DMS53 treated with DMSO at 0.1 percent for 48 hours (cell line): ENCODE measurements at regions not wholly inside any gene's neighbourhood (a gene's known extent, or its start where the extent isn't known, plus 50 kb on each side); places are given as distances from the start of the nearest gene placed in this dataset.

Experiments
- DNase-seq: peaks from one replicate; lab custom pipeline; 2025; ENCODE audit not compliant: unreplicated experiment; lab: John Stamatoyannopoulos, UW

DNA sequence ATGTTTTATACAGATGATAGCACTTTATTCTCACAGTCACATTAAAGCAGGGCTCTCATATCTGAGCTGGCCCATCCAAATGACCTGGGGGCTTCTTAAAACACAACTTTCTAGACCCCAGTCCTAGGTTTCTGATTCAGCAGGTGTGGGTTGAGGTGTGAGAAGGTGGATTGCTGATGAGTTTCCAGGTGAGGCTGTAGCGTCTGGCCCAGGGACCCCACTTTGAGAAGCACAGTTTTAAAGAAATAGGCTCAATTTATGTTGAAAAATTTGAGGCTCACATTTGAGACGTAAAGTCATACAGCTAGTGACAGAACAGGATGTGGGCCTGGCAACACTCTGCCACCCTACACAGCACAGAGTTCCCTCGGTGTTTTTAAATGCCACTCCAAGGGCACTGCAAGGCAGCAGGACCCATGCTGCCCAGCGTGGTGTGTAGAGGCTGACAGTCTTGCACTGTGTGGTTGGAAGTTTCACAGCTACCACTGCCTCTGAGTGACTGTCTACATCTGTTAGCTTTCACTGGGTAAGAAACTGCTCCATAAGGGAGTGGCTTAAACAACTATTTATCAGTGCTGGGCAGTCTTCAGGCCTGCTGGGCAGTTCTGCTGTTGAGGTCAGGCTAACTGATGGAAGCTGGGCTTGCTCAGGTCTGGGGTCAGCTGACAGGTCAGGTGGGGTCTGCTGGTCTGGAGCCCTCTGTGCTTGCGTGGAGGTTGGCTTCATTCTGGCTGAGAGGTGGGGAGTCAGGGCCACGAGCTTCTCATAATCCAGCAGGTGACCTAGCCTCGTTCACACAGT is 319.7 kb downstream of the CXCL12 start:
- DNase-seq = no peak

DNA sequence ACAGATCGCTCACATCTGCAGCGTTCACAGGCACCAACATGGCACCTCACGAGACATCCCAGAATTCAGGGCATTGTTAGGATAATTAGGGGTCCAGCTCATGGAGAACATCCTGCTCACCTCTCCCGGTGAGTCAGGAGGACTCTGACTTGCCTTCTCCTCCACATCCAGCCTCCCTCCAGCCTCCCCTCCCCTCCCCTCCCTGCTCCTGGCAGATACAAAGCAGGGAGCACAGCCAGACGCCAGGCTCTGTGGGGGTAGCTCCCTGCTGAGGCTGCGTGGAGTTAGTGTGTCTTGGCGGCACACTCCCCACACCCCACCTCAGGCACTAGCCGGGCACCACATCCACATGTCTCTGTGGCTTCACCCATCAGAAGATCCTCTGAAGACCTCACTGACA is 320.6 kb downstream of the CXCL12 start:
- DNase-seq = no peak

DNA sequence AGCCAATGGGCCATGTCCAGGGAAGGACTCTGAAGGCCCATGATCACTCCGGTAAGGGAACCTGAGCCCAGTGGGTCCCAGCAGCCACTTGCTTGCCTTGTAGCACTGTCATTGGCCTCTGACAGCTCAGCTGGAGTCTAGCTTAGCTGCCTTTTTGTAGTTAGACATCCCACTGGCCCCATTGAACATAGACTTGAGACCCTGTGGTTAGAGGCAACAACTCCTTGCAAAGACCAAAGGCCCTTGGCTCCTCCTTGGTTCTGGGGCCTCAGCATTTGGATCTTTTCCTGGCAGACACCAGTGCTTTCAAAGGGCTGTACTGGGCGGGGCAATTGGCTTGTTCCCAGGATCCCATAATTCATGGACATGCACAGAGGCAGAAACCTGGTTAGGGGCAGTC is 321.2 kb downstream of the CXCL12 start:
- no peak for DNase-seq

DNA sequence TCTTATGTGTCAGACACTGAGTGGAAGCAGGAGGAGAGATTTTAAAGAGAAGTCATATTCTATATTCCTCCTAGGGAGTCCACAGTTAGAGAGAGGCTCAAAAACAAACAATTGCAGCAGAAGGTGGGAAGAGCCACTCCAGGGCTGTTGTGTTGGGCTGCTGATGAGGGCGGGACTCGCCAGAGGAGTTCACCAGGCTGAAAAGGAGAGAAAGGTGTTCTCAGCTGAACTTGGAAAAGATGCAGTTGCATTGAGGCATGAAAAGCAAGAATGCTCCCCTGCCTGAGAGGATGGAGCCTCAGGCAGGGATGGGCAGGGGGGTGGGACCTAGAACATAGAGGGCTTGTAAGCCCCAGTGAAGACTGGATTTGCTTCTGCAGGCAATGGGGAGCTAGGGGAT is 324.2 kb downstream of the CXCL12 start:
- no peak for DNase-seq

DNA sequence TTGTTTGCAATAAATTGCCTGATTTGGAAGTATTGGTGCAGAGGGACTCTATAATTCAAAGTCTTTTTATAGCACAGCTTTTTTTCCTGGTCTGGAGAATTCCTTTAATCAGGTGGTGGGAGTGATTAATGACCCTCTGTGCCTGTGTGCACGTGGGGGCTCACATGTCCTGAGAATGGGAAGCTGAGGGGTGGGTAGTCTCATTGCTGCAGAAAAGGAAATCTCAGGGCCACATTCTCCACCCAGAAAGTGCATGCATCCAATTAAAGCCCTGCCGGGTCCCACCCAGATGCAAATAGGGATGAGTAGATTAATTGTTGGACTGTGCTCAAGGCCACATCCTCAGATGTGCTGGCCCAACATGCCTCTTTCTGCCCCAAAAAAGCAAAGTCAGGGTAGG is 324.7 kb downstream of the CXCL12 start:
- DNase-seq = no peak

DNA sequence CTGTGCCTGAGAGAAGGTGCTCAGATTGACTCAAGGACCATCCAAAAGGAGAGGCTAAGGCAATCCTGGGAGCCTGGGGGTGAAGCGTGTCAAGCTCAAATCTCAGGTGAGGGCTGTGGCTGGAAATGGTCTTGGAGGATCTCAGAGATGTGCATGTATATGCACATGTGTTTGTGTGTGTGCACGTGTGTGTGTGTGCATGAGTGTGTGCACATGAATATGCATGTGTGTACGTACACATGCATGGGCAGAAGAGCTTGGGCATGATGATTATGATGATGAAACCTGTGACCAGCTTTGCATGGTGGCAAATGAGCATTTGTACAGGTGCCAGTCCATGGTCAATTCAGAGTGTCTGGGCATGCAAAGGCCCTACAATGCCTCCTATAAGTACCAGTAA is 326.6 kb downstream of the CXCL12 start:
- DNase-seq = no peak

DNA sequence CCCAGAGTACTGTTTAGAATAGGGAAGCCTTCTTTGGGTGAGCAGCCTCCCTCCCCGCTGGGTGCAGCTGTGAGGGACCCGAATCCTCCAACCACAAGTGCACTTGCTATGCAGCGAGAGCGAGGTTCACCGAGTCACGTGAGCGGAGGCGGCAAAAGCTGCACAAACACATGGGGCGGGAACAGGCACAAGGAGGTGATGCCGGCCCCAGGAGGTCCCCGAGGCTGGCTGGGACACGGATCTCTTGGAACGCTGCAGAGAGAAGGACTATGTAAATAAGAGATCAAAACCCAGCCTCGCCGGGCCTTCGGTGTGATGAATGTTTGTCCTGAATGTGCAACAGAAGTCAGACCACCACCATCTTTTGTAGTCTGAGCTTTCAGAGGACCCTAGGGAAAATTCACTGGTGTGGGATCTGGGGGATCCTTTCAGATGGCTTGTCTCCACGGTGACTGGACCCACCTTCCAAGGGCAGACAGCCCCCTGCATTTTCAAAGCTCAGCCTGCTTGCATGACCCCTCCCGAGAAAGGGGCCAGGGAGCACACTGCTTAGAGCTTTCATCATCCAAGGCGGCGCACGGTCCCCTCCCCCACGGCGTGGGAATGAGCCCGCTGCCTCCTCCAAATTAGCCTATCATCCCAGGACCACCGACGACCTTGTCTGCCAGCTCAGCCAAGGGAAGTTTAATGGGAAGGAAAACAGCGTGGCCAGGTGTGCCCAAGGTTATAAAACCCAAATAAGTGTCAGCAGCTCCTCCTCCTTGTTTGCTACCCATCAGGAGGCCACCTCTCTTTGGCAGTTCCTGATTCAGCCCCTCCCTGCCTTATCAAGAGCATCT is 327.7 kb downstream of the CXCL12 start:
- DNase-seq = no peak

DNA sequence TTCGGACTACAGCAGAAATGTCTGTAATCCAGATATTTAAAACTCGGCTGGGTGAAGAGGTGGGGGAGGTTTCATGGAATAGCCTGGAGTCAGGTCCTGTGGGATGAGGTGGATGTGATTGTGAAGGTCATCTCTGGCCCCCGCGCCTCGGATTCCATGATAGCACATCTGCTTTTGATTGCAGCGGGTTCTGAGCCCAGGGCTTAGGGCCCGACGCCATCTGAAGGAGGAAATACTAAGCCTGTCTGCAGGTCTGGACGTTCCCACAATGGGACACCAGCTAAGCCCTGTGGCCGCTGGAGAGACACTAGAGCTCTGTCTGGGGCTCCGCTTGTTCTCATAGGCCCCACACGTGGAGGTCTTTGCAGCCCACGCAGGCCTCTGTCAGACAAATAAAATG is 328.7 kb downstream of the CXCL12 start:
- DNase-seq = no peak

DNA sequence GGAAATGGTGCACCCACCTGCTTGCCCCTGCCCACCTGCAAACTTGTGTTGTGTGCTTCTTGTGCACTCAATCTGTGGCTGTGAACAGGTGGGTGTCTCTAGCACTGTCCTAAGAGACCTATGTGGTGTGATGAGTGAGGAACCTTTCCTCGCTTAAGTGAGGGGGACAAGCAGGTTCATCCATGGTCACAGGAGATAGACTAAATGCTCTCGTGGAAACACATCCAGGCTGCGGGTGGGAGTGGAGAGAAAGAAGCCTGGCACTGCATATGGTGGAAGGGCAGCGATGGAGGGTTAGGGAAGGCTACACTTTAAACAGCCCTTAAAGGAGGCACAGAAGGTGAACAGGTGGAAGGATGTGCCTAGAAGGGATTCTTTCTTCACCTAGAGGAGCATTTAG is 330.9 kb downstream of the CXCL12 start:
- DNase-seq = no peak

DNA sequence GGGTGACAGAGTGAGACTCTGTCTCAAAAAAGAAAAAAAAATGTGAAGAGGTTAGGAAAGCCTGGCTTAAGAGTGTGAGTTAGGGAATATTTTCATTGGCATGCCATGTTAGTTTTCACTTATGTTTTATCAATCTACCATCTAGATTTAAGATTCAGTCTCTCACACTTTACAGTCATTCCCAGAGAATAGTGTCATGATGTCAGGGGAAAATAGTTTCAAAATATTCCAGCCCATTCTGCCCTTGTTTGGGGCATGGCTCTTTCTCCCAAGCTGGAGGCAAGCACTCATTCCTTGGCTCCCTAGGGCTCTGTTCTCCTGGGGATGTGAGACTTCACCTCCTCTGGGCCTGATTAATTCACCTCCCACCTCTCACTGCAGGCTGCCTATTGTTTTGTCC is 331.5 kb downstream of the CXCL12 start:
- DNase-seq = no peak

DNA sequence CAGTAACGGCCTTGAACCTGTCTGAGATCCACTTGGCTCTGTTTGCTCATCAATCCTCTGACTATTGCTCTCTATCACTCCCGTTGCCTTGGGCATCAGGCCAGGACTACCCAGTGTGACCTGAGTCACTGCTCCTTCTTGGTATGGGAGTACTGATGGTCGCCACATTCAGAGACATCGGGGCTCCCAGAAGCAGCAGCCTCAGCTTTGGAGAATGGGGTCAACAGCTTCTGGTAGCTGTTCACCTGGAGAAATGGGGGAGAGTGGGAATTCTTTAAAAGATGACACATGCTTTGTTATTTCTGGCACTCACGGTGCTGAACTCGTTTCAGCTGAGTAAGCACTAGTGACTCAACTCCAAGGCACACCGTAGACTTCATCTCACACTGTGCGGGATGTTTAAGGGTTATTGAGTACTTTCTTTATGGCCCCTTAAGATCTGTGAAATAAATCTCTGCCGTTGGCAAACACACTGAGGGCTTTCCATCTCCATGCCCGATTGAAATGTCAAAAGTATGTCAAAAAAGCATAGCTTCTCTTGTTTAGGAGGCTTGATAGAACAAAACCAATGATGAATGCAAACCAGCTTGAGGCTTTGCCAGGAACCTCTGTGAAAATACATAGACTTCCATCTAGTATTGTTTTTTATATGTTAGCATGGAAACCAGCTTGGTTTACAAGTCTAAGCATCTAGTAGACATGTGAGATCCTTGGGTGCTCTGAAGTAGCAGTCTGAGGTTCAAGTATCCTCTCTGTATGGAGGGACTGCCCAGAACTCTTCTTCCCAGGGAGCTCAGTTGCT is 333.1 kb downstream of the CXCL12 start:
- DNase-seq = no peak

DNA sequence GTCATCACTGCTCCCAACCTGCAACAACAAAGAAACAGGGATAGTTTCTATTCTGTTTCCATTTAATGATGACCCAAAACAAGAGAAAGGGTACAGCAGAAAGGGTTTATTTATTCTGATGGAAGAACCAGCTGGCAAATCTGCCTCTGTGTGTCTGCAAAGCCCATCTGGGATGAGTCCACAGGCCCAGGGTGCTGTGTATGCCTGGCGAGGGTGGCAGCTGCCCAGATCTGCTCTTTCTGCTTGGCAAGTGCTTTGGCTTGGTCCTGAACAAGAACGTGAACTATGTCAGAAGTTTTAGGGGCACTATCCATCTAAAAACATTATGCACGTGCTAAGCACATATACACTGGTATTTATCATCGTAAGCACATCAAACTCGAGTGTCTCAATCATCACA is 333.8 kb downstream of the CXCL12 start:
- DNase-seq = no peak

DNA sequence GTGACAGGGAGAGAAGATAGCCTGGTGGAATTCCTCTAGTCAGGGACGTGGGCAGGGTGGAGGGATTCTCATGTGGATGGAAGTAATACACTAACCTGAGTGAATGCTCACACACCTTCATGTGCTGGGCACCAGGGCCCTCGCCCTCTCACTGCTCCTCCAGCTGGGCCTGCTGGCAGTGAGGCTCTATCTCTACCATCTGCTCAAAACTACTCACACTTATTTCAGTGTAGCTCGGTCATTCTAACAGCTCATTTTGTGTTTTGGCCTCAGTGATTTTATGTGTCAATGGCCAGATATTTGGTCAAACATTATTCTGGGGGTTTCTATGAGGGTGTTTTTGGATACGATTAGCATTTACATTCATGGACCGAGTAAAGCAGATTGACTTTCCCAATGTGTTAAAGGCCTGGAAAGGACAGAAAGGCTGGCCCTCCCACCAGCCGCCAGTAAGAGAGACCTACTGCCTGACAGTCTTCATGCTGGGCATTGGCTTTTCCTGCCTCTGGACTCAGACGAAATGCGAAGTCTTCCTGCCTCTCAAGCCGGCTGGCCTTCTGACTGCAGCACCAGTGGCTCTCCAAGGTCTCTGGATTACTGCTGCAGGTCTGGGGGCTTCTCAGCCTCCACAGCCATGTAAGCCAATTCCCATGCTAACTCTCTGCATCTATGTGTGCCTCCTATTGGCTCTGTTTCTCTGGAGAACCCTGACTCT is 335.4 kb downstream of the CXCL12 start:
- DNase-seq = no peak

DNA sequence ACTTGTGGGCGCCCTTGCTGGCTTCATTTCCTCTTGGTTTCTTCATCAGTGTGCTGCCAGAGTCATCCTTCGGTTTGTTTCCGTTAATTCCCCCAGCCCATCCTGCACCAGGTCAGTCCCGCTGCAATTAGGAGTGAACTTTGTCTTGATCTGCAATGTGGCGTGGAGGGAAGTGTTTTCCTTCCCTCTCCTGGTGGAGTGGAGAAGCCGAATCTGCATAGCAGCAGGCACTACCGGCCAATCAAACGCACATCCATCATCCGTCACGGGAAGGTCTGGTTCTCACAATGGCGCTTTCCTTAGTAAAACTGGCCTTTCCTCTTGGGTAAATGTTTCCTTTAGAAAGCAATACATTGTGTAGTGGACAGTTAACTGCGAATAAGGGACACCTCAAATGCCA is 337.5 kb downstream of the CXCL12 start:
- no peak for DNase-seq

DNA sequence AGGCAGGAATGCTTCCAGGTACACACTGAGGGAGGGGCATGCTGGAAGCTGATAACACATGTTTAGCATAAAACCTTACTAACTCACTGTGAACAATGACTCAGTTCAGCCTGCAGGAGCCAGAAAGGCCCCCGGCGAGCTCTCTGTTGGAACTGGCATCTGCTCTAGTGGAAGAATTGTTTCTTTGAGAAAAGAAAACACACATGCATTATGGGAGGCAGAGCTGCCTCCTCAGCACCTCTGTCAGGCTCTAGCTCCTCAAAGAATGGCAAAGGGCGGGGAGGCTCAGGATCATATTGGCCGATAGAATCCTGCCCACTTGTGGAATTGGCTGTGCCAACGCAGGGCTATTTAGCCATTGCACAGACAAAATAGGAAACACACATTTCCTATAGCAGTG is 338.3 kb downstream of the CXCL12 start:
- DNase-seq = no peak

DNA sequence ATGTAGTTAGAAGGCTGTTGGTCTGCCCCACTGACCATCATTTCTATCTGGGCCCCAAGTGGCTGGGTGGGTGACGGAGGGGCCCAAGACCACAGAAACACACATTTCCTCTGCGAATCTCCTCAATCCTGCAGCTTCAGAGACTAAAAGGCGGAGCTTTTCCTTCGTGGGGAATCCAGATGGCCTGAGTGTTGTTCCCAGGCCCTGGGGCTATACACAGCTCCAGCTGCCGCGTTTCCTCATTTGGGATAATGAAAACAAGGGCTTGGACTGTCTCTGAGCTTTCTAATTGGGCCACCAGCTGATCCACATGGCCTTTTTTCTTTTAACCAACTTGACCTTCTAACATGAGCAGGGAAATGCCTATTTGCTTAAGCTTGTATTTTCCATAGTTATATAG is 339.9 kb downstream of the CXCL12 start:
- no peak for DNase-seq

DNA sequence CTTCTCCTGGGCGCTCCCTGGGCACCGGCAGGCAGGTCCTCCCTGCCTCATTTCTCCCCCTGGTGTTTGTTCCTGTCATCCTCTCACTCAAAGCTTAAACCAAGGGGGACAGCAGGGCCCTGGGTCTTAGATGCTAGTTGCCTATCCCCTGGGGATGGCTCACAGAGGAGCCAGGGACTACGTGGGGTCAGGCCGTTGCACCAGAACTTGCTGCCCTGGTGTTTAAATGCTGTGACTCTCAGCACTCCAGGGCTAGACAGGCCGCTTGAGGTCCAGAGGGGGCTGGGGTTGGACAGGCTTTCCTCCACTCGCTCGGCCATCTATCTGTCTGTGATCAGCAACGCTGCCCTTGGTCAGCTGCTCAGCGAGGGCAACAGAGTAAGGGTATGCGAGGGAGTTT is 340.3 kb downstream of the CXCL12 start:
- no peak for DNase-seq

DNA sequence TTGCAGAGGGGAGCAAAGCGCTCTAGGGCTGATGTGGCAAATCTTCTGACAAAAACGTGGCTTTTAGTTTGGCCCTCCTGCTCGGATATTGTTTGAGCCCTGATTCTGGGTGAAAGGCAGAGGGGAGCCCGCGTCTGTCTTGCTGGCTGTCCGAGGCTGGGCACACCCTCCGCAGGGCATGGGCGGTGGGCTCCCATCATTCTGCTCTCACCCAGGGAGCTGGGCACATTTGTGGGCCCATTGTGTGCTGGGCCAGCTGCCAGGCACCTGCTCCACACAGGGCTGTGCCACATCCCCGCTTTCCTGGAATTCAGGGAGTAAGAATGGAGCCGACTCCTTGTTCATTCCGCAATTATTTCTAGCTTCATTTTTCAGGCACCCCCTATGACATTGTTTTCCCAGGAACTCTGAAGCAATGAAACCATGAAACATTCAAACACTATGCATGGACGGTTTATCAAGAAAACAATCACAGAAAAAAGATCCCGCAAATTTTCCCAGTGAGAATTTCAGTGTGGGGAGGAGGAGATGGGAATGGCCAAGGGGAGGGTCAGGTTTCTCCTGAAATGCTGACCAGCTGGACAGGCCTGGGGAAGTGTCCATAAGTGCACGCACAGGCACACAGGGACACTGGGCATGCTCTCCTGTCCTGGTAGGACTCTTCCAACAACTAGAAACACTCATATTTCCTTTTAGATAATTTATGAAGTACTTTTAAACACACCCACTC is 341.1 kb downstream of the CXCL12 start:
- no peak for DNase-seq

DNA sequence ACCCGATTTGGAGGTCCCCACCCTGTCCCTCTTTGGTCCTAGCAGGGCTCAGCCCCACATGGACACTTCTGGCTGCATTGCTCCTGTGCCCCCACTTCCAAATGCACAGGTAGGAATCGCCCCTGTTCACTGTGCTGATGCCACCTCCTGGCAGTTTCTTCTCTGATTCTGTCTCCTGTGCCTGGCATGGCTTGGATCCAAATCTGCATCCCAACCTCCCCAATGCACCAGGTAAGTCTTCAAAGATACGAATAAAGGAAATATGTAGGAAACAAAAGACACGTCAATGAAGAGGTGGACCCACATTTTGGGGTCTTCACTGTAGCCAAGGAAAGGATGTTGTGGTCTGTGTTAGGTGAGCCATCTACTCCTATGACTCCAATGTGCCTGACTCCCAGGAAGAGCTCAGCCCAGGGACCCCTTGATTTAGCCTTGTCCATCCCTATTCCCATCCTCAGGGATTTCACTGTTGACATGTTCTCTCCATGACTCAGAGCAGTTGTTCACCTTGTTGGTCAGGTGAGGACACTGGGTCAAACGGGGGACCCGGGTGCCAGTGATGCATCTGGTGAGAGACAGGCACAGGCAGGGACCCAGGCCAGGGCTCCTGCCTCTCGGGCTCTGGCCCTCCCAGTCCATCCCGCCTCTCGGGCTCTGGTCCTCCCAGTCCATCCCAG is 341.8 kb downstream of the CXCL12 start:
- no peak for DNase-seq
